GM23338 (cell line): ENCODE measurements at regions not wholly inside any gene's neighbourhood (a gene's known extent, or its start where the extent isn't known, plus 50 kb on each side); places are given as distances from the start of the nearest gene placed in this dataset.

Source experiments
- ATAC-seq: fragments of 200-7000 bp; cut with Tn5 transposase; 3 replicates; pipeline ENCODE4 v1.9.1; 2020
- DNase-seq: peaks from one replicate; pipeline ENCODE4 v3.0.0-alpha.2; 2015; ENCODE audit warnings: low spot score
- H2AFZ ChIP-seq: fragments of 200-600 bp; sonication (generic); 2 replicates; pipeline ENCODE4 v1.8.0; 2016; ENCODE audit warnings: antibody characterized with exemption, mild to moderate bottlenecking, moderate library complexity
- H3F3A ChIP-seq: fragments of 200-600 bp; sonication (generic); replicated peaks from 2 replicates; pipeline ENCODE4 v1.8.0; 2017; ENCODE audit warnings: antibody characterized with exemption, mixed run types, low read depth
- H3K27ac ChIP-seq: fragments of 200-600 bp; sonication (generic); 2 replicates; pipeline ENCODE4 v1.6.1; 2016; ENCODE audit warnings: low read depth
- H3K27me3 ChIP-seq: fragments of 200-600 bp; sonication (generic); 2 replicates; pipeline ENCODE4 v1.8.0; 2016; ENCODE audit warnings: mild to moderate bottlenecking, mixed run types, moderate library complexity; ENCODE audit not compliant: insufficient read depth
- H3K36me3 ChIP-seq: fragments of 200-600 bp; sonication (generic); 2 replicates; pipeline ENCODE4 v1.8.0; 2016; ENCODE audit warnings: mild to moderate bottlenecking; ENCODE audit not compliant: insufficient read depth
- H3K4me1 ChIP-seq: fragments of 200-600 bp; sonication (generic); 2 replicates; pipeline ENCODE4 v1.8.0; 2016; ENCODE audit warnings: mild to moderate bottlenecking, moderate library complexity; ENCODE audit not compliant: insufficient read depth
- H3K4me2 ChIP-seq: fragments of 200-600 bp; sonication (generic); 2 replicates; pipeline ENCODE4 v1.7.1; 2017; ENCODE audit warnings: mixed run types
- H3K4me3 ChIP-seq: fragments of 200-600 bp; sonication (generic); 2 replicates; pipeline ENCODE4 v1.6.1; 2016; ENCODE audit warnings: mixed run types
- H3K79me2 ChIP-seq: fragments of 200-600 bp; sonication (generic); replicated peaks from 2 replicates; pipeline ENCODE4 v1.8.0; 2017; ENCODE audit warnings: mild to moderate bottlenecking; ENCODE audit not compliant: insufficient read depth
- H3K9me2 ChIP-seq: fragments of 200-600 bp; sonication (generic); 2 replicates; pipeline ENCODE4 v1.8.0; 2017; ENCODE audit not compliant: insufficient read depth
- H4K20me1 ChIP-seq: fragments of 200-600 bp; sonication (generic); replicated peaks from 2 replicates; pipeline ENCODE4 v1.8.0; 2017; ENCODE audit warnings: mild to moderate bottlenecking; ENCODE audit not compliant: insufficient read depth
- H3K27ac Mint-ChIP-seq: 2 replicates; pipeline ENCODE4 v1.8.0; 2020; ENCODE audit warnings: inconsistent platforms, mild to moderate bottlenecking, moderate library complexity, mixed read lengths
- H3K27me3 Mint-ChIP-seq: 3 replicates; pipeline ENCODE4 v1.8.0; 2022; ENCODE audit warnings: low read depth, mild to moderate bottlenecking, moderate library complexity, mixed read lengths, inconsistent platforms; ENCODE audit not compliant: insufficient read depth, poor library complexity
- H3K36me3 Mint-ChIP-seq: 3 replicates; pipeline ENCODE4 v1.8.0; 2021; ENCODE audit warnings: low read depth, mild to moderate bottlenecking, inconsistent platforms, moderate library complexity, mixed read lengths
- H3K4me1 Mint-ChIP-seq: 3 replicates; pipeline ENCODE4 v1.8.0; 2020; ENCODE audit warnings: mild to moderate bottlenecking, inconsistent platforms, mixed read lengths
- H3K4me3 Mint-ChIP-seq: 3 replicates; pipeline ENCODE4 v1.8.0; 2021; ENCODE audit warnings: moderate library complexity, mild to moderate bottlenecking, inconsistent platforms, mixed read lengths
- H3K9me3 Mint-ChIP-seq: 3 replicates; pipeline ENCODE4 v1.8.0; 2020; ENCODE audit warnings: moderate library complexity, mild to moderate bottlenecking, inconsistent platforms, mixed read lengths
- CREB1 ChIP-seq: fragments of 250-450 bp; sonication (Bioruptor Pico); IDR thresholded peaks from 2 replicates; pipeline ENCODE4 v1.5.0; 2020; ENCODE audit warnings: low read depth, mild to moderate bottlenecking, moderate library complexity
- EZH2 ChIP-seq: fragments of 200-600 bp; sonication (generic); IDR thresholded peaks from one replicate; pipeline ENCODE4 v1.8.0; 2017; ENCODE audit warnings: antibody characterized with exemption, mild to moderate bottlenecking, low read depth; ENCODE audit not compliant: unreplicated experiment
- EZH2phosphoT487 ChIP-seq: fragments of 200-600 bp; sonication (generic); IDR thresholded peaks from one replicate; pipeline ENCODE4 v1.8.1; 2018; ENCODE audit warnings: antibody characterized with exemption; ENCODE audit not compliant: unreplicated experiment
- JUNB ChIP-seq: IDR thresholded peaks from one replicate; pipeline ENCODE4 v1.6.1; 2016; ENCODE audit warnings: antibody characterized with exemption; ENCODE audit not compliant: unreplicated experiment
- NANOG ChIP-seq: IDR thresholded peaks from 2 replicates; pipeline ENCODE4 v1.6.1; 2016; ENCODE audit warnings: antibody characterized with exemption, borderline replicate concordance
- POLR2AphosphoS5 ChIP-seq: IDR thresholded peaks from 2 replicates; pipeline ENCODE4 v1.6.1; 2016; ENCODE audit warnings: antibody characterized with exemption, low read depth
- STAT1 ChIP-seq: IDR thresholded peaks from one replicate; pipeline ENCODE4 v1.6.1; 2016; ENCODE audit warnings: antibody characterized with exemption; ENCODE audit not compliant: unreplicated experiment
- ZNF114 ChIP-seq: fragments of 250-450 bp; sonication (Bioruptor Pico); IDR thresholded peaks from 2 replicates; pipeline ENCODE4 v1.5.0; 2020; ENCODE audit warnings: mild to moderate bottlenecking, moderate library complexity
- TF ChIP-seq, protein P1 (sequence below), 2 experiments: fragments of 200-600 bp in 1 of 2; sonication (generic) in 1 of 2; conservative IDR thresholded peaks; 2 replicates each; pipeline versions ENCODE4 v1.5.1 to v1.6.1; 2016 to 2017; ENCODE audit warnings: antibody characterized with exemption in 2 of 2, low read depth in 2 of 2, mild to moderate bottlenecking in 2 of 2, moderate library complexity in 1 of 2
- TF ChIP-seq, protein P2 (sequence below): IDR thresholded peaks from one replicate; pipeline ENCODE4 v1.6.1; 2018; ENCODE audit warnings: antibody characterized with exemption; ENCODE audit not compliant: unreplicated experiment

DNA sequence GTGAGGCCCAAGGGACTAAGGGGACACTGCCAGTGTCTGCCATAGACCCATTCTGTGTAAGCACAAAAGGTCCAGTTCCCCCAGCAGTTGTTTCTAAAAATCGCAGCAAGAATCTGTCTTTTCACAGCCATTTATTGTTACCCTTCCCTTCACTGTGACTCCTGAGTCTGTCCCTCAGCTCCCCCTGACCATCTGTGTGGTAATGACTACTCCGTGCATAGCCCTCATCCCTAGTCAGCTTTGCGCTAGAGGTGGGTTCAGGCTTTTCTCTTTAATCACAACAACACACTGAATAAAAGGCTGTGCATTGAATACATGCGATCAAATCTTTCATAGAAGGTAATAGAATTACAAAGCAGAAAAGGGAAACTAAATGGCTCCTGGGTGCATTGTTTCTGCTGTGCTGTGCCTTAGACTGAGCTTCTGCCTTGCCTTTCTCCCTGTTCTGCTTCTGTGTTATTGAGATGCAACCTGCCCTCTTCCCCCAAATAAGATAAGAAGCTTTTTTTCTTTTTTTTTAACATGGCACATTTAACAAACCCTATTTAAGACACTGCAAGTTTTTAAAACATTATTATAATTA is 836.0 kb upstream of the CDH2 start:
- DNase-seq = no peak
- H3K4me1 Mint-ChIP-seq = peaks cover 17% of the 10 kb centered on the region
- Histone ChIP-seq H3F3A (no peaks in the 10 kb centered on the region), H3K27me3 (no peaks in the 10 kb centered on the region), H3K27ac (no peak overlapping the region), H3K4me1 (peaks cover 13% of the 10 kb centered on the region), H2AFZ (peak overlapping the region; percentile 70; the same call in 1 of the 2 replicates), H3K4me2 (no peak overlapping the region), H4K20me1 (no peaks in the 10 kb centered on the region), H3K79me2 (no peaks in the 10 kb centered on the region), H3K9me2 (no peaks in the 10 kb centered on the region), H3K36me3 (no peaks in the 10 kb centered on the region), H3K4me3 (no peak overlapping the region)
- peaks cover 5% of the 10 kb centered on the region for H3K36me3 Mint-ChIP-seq
- ATAC-seq = peak; percentile 74
- H3K27ac Mint-ChIP-seq = no peak overlapping the region
- no peaks in the 10 kb centered on the region for H3K27me3 Mint-ChIP-seq
- H3K9me3 Mint-ChIP-seq = peaks cover 4% of the 10 kb centered on the region; the same call in 2 of the 3 replicates
- no peak overlapping the region for H3K4me3 Mint-ChIP-seq
- TF ChIP-seq EZH2phosphoT487 = no peak
- TF ChIP-seq, protein P1, sequence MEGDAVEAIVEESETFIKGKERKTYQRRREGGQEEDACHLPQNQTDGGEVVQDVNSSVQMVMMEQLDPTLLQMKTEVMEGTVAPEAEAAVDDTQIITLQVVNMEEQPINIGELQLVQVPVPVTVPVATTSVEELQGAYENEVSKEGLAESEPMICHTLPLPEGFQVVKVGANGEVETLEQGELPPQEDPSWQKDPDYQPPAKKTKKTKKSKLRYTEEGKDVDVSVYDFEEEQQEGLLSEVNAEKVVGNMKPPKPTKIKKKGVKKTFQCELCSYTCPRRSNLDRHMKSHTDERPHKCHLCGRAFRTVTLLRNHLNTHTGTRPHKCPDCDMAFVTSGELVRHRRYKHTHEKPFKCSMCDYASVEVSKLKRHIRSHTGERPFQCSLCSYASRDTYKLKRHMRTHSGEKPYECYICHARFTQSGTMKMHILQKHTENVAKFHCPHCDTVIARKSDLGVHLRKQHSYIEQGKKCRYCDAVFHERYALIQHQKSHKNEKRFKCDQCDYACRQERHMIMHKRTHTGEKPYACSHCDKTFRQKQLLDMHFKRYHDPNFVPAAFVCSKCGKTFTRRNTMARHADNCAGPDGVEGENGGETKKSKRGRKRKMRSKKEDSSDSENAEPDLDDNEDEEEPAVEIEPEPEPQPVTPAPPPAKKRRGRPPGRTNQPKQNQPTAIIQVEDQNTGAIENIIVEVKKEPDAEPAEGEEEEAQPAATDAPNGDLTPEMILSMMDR (conservative IDR thresholded peaks at IDR 0.05; ENCODE audit: low read depth in 2 of 2) = 0 out of 4 replicates have a peak, but pooled peaks of 1 of the 2 experiments have one; percentile 3

DNA sequence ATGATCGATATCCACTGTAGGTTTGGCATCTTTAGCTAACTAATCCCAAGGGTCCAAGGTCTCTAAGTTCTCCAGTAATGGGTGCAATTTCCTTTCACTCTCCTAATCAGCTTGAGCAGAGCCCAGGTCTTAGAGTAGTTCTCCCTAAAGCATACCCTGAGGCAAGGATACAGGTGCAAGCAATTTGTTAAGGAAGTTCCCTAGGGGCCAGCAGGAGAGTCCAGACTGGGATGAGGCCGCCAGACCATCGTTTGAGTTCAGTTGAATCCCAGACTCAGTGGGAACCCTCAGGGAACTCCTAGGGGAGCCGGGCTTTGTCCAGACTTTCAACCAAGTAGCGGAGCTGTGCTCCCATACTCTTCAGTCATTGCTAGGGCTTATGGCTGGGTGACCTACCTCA is 835.4 kb upstream of the CDH2 start:
- peak overlapping the region; percentile 70; the same call in 1 of the 2 replicates for H2AFZ ChIP-seq
- peak; percentile 20 for DNase-seq
- H3K27ac ChIP-seq = no peak overlapping the region
- peaks cover 20% of the 10 kb centered on the region for H3K4me1 Mint-ChIP-seq
- no peak overlapping the region for H3K4me2 ChIP-seq
- H3K9me2 ChIP-seq = no peaks in the 10 kb centered on the region
- H3K79me2 ChIP-seq = no peaks in the 10 kb centered on the region
- peaks cover 7% of the 10 kb centered on the region; the same call in 2 of the 3 replicates for H3K9me3 Mint-ChIP-seq
- H3K27me3 ChIP-seq = no peaks in the 10 kb centered on the region
- H3K27ac Mint-ChIP-seq = no peak overlapping the region
- no peaks in the 10 kb centered on the region for H3K36me3 ChIP-seq
- H3K4me1 ChIP-seq = peaks cover 14% of the 10 kb centered on the region
- ATAC-seq = peak; percentile 59; the same call in 2 of the 3 replicates
- H3K27me3 Mint-ChIP-seq = no peaks in the 10 kb centered on the region
- H3K36me3 Mint-ChIP-seq = peaks cover 9% of the 10 kb centered on the region
- H3K4me3 ChIP-seq = no peak overlapping the region
- no peak overlapping the region for H3K4me3 Mint-ChIP-seq
- H3F3A ChIP-seq = no peaks in the 10 kb centered on the region
- no peaks in the 10 kb centered on the region for H4K20me1 ChIP-seq
- TF ChIP-seq NANOG (no peak), STAT1 (no peak), EZH2phosphoT487 (no peak), JUNB (no peak), CREB1 (no peak), ZNF114 (CRISPR knock-in tag) (no peak), POLR2AphosphoS5 (no peak), EZH2 (no peak)
- TF ChIP-seq, protein P1 (conservative IDR thresholded peaks at IDR 0.05; ENCODE audit: low read depth in 2 of 2) = no peak
- TF ChIP-seq, protein P2, sequence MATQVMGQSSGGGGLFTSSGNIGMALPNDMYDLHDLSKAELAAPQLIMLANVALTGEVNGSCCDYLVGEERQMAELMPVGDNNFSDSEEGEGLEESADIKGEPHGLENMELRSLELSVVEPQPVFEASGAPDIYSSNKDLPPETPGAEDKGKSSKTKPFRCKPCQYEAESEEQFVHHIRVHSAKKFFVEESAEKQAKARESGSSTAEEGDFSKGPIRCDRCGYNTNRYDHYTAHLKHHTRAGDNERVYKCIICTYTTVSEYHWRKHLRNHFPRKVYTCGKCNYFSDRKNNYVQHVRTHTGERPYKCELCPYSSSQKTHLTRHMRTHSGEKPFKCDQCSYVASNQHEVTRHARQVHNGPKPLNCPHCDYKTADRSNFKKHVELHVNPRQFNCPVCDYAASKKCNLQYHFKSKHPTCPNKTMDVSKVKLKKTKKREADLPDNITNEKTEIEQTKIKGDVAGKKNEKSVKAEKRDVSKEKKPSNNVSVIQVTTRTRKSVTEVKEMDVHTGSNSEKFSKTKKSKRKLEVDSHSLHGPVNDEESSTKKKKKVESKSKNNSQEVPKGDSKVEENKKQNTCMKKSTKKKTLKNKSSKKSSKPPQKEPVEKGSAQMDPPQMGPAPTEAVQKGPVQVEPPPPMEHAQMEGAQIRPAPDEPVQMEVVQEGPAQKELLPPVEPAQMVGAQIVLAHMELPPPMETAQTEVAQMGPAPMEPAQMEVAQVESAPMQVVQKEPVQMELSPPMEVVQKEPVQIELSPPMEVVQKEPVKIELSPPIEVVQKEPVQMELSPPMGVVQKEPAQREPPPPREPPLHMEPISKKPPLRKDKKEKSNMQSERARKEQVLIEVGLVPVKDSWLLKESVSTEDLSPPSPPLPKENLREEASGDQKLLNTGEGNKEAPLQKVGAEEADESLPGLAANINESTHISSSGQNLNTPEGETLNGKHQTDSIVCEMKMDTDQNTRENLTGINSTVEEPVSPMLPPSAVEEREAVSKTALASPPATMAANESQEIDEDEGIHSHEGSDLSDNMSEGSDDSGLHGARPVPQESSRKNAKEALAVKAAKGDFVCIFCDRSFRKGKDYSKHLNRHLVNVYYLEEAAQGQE = no peak
